ENCODE measurements at regions not wholly inside any gene's neighbourhood (a gene's known extent, or its start where the extent isn't known, plus 50 kb on each side); places are given as distances from the start of the nearest gene placed in this dataset.

GRCh38 chr5:67249590-67249895 lies 52.9 kb upstream of the CD180 start:
- DNase-seq (ENCODE audit: insufficient read length) (no peak), FAIRE-seq (no peak)
- TF ChIP-seq TAF1 (IDR thresholded peaks at IDR 0.05; ENCODE audit: borderline replicate concordance, low read depth, low read length): no peak
- no peak for TF ChIP-seq POLR2AphosphoS5 (IDR thresholded peaks at IDR 0.05; ENCODE audit: low read depth, low read length)
- TF ChIP-seq POLR2A (IDR thresholded peaks at IDR 0.05; ENCODE audit: low read depth, low read length): no peak

- TF ChIP-seq POLR2AphosphoS5 (IDR thresholded peaks at IDR 0.05; ENCODE audit: low read depth, low read length) (no peak), TAF1 (IDR thresholded peaks at IDR 0.05; ENCODE audit: borderline replicate concordance, low read depth, low read length) (no peak), POLR2A (IDR thresholded peaks at IDR 0.05; ENCODE audit: low read depth, low read length) (no peak)
- FAIRE-seq (no peak), DNase-seq (ENCODE audit: insufficient read length) (no peak)
Measured at GRCh38 chr5:67248703-67249589, 52.3 kb upstream of the CD180 start.

- DNase-seq (ENCODE audit: insufficient read length): no peak
- no peak for TF ChIP-seq TAF1 (IDR thresholded peaks at IDR 0.05; ENCODE audit: borderline replicate concordance, low read depth, low read length)
- TF ChIP-seq POLR2AphosphoS5 (IDR thresholded peaks at IDR 0.05; ENCODE audit: low read depth, low read length): no peak
- TF ChIP-seq POLR2A (IDR thresholded peaks at IDR 0.05; ENCODE audit: low read depth, low read length): no peak
- FAIRE-seq: no peak
Measured at GRCh38 chr5:67246546-67247268, 50.1 kb upstream of the CD180 start.
